Liver (tissue), 3 donors: ENCODE measurements at regions not wholly inside any gene's neighbourhood (a gene's known extent, or its start where the extent isn't known, plus 50 kb on each side); places are given as distances from the start of the nearest gene placed in this dataset.

Experiments
- CTCF ChIP-seq: fragments of 150-350 bp; IDR thresholded peaks from 2 replicates; pipeline ENCODE4 v1.5.1; 2017; ENCODE audit warnings: improper control_type of control experiment, low read depth, low read length; ENCODE audit not compliant: missing input control
- EGR1 ChIP-seq, 2 donors: IDR thresholded peaks; 2 replicates each; pipeline ENCODE4 v1.6.1; 2016 to 2018; ENCODE audit warnings: antibody characterized with exemption in 2 of 2, low read depth in 2 of 2
- FOXA1 ChIP-seq: IDR thresholded peaks from 2 replicates; pipeline ENCODE4 v1.6.1; 2016; ENCODE audit warnings: antibody characterized with exemption
- JUND ChIP-seq, 2 donors: IDR thresholded peaks; 2 replicates each; pipeline ENCODE4 v1.6.1; 2016; ENCODE audit warnings: antibody characterized with exemption in 2 of 2
- REST ChIP-seq: IDR thresholded peaks from 2 replicates; pipeline ENCODE4 v1.6.1; 2016; ENCODE audit warnings: antibody characterized with exemption, mild to moderate bottlenecking
- RXRA ChIP-seq, 2 donors: IDR thresholded peaks; 2 replicates each; pipeline ENCODE4 v1.6.1; 2017 to 2018; ENCODE audit warnings: antibody characterized with exemption in 2 of 2, mild to moderate bottlenecking in 1 of 2
- SP1 ChIP-seq: IDR thresholded peaks from 2 replicates; pipeline ENCODE4 v1.6.1; 2018; ENCODE audit warnings: antibody characterized with exemption, mild to moderate bottlenecking
- donor health status: healthy.
- donor health status: healthy.

DNA sequence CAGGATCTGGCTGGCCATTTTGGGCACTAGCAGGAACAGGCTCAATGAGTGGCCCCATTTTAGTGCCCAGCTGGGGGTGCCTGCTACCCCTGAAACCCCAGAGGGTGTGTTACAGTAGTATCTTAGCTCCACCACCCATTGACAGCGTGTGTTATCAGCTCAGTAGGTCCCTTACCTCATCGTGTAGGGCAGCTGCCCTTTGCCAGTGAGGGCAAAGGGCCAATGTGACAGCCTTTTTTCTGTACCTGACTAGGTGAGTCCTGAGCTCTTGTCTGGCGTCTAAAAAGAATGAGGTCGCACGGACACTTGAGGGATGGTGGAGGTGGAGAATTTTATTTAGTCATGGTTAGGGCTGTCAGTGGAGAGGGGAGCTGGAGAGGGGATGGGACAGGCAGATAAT is 462.2 kb downstream of the PIK3C3 start:
- TF ChIP-seq CTCF (no peak), JUND (IDR thresholded peaks at IDR 0.05) (no peak), FOXA1 (no peak), EGR1 (IDR thresholded peaks at IDR 0.05; ENCODE audit: low read depth in 2 of 2) (no peak), RXRA (IDR thresholded peaks at IDR 0.05) (no peak), REST (no peak), SP1 (no peak)
